Stromal cell of bone marrow (primary cell): ENCODE measurements at regions not wholly inside any gene's neighbourhood (a gene's known extent, or its start where the extent isn't known, plus 50 kb on each side); places are given as distances from the start of the nearest gene placed in this dataset.
"Not testable (repeated sequence)": the region's sequence is repeated elsewhere in the genome, so short reads cannot be mapped to it uniquely, and the experiment has no call there.

Source experiments
- DNase-seq: peaks from one replicate; pipeline ENCODE4 v3.0.0-alpha.2; 2012; ENCODE audit warnings: low read depth

- not testable (repeated sequence) for DNase-seq
These were observed 1268.8 kb downstream of the FOXD4L5 start for GRCh38 chr9:64016246-64016645.

- no peak for DNase-seq
These were observed 1269.9 kb downstream of the FOXD4L5 start for GRCh38 chr9:64015136-64015535.

GRCh38 chr9:64014386-64015091 lies 1270.5 kb downstream of the FOXD4L5 start:
- not testable (repeated sequence) for DNase-seq

- not testable (repeated sequence) for DNase-seq
These were observed 1271.9 kb downstream of the FOXD4L5 start for GRCh38 chr9:64013122-64013521.

GRCh38 chr9:64012014-64012413 lies 1273.0 kb downstream of the FOXD4L5 start:
- not testable (repeated sequence) for DNase-seq

- DNase-seq = not testable (repeated sequence)
These were observed 1305.3 kb downstream of the FOXD4L5 start for GRCh38 chr9:63979741-63980140.
